ENCODE measurements at regions not wholly inside any gene's neighbourhood (a gene's known extent, or its start where the extent isn't known, plus 50 kb on each side); places are given as distances from the start of the nearest gene placed in this dataset.
A peak's percentile ranks its signal among the peaks of the same experiment; 100 is the strongest.

DNA sequence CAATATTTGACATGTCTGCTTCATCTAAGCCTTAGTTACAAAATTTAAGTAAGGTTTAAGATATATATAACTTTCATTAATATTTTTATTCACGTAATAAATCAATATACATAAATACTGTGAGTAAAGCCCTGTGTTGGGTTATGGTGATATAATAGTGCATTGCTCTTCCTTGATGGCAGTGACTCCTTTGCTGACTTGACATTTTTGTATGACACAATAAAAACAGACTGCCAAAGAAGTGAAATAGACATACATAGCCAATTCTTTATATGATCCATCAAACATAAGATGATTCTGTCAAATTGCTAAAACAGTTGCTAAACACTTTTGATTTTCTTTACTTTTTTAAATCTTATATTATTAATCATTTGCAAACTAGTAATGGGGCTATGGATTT, 1518.2 kb downstream of the EFNA5 start:
- in situ Hi-C loops (cut with MboI; ENCODE audit: low sequenced_read_pairs): no loop called here
- H2BK20ac ChIP-seq (ENCODE audit: low read depth, low read length): no peak overlapping the region

More for the DNA sequence above, 1518.2 kb downstream of the EFNA5 start:
- no peaks in the 10 kb centered on the region for H3K9me3 ChIP-seq (ENCODE audit: control insufficient read depth, insufficient read depth, low read length)
- no peak for ATAC-seq (ENCODE audit: low read depth)
- POLR2A ChIA-PET (ENCODE audit: unreplicated experiment): no interaction called here
- no peak overlapping the region for H3K4me3 ChIP-seq (ENCODE audit: insufficient read depth, low read depth, low read length)
- H3K27me3 ChIP-seq (ENCODE audit: control insufficient read depth, insufficient read depth, low read length): no peaks in the 10 kb centered on the region
- no peak overlapping the region for H2BK15ac ChIP-seq (ENCODE audit: low read depth, low read length)
- no peaks in the 10 kb centered on the region for H3K4me1 ChIP-seq (ENCODE audit: control insufficient read depth, insufficient read depth, low read length)
- BruUV-seq (replicated peaks): no TSS peak
- no peak overlapping the region for H2AK9ac ChIP-seq (replicated peaks; ENCODE audit: low read depth, low read length, poor library complexity)
- H3K56ac ChIP-seq (ENCODE audit: extremely low read depth, insufficient read depth, low read length): no peak overlapping the region
- H2BK5ac ChIP-seq (ENCODE audit: low read depth, low read length, poor library complexity, severe bottlenecking): no peak overlapping the region
- H3K14ac ChIP-seq (replicated peaks; ENCODE audit: low read depth, low read length): no peak overlapping the region
- no peak for DNase-seq
- no peak overlapping the region for H2AFZ ChIP-seq (replicated peaks; ENCODE audit: low read length, poor library complexity)
- no peak overlapping the region for H3K4ac ChIP-seq (ENCODE audit: low read depth, low read length)
- no peak overlapping the region for H2AK5ac ChIP-seq (ENCODE audit: low read depth, low read length)
- H3K9ac ChIP-seq (ENCODE audit: low read depth, low read length): no peak overlapping the region
- H4K8ac ChIP-seq (ENCODE audit: low read depth in 2 of 2, low read length in 2 of 2): no peak overlapping the region
- H4K5ac ChIP-seq (ENCODE audit: low read depth, low read length): no peak overlapping the region
- dilution Hi-C loops (cut with HindIII; ENCODE audit: low sequenced_read_pairs, unreplicated experiment): no loop called here
- H3K36me3 ChIP-seq (ENCODE audit: control insufficient read depth, insufficient read depth, low read length): no peaks in the 10 kb centered on the region
- CTCF ChIA-PET: no interaction called here
- WGBS, 2 experiments (ENCODE audit: extremely low coverage in 2 of 2, insufficient read length in 1 of 2): no CpG with 5 or more reads among the region's 1 CpG
- H3K4me2 ChIP-seq (ENCODE audit: low read depth, low read length): no peak overlapping the region
- no peak overlapping the region for H4K91ac ChIP-seq (ENCODE audit: insufficient read depth, low read depth, low read length)
- no peaks in the 10 kb centered on the region for H4K20me1 ChIP-seq (ENCODE audit: insufficient read depth, low read length)
- intact Hi-C loops (cut with micrococcal nuclease): no loop called here
- no peak overlapping the region for H3K23ac ChIP-seq (ENCODE audit: low read depth, low read length)
- no peak overlapping the region for H3K27ac ChIP-seq (ENCODE audit: insufficient read depth, low read length)
- H3K9me1 ChIP-seq (ENCODE audit: insufficient read depth, low read length): no peaks in the 10 kb centered on the region
- H2BK120ac ChIP-seq (ENCODE audit: low read depth, low read length): no peak overlapping the region
- H3K18ac ChIP-seq (ENCODE audit: low read depth, low read length): no peak overlapping the region
- H3K79me1 ChIP-seq (ENCODE audit: low read depth in 1 of 2, low read length in 2 of 2): no peaks in the 10 kb centered on the region
- TF ChIP-seq SMC3 (IDR thresholded peaks at IDR 0.05; ENCODE audit: low read depth, low read length) (no peak), MAFK (IDR thresholded peaks at IDR 0.05; ENCODE audit: low read depth, low read length) (peak; percentile 96), POLR2A (IDR thresholded peaks at IDR 0.05; ENCODE audit: low read depth, low read length) (no peak)

All from IMR-90 (cell line).